ENCODE measurements at regions not wholly inside any gene's neighbourhood (a gene's known extent, or its start where the extent isn't known, plus 50 kb on each side); places are given as distances from the start of the nearest gene placed in this dataset.
"Not testable (repeated sequence)": the region's sequence is repeated elsewhere in the genome, so short reads cannot be mapped to it uniquely, and the experiment has no call there.

DNA sequence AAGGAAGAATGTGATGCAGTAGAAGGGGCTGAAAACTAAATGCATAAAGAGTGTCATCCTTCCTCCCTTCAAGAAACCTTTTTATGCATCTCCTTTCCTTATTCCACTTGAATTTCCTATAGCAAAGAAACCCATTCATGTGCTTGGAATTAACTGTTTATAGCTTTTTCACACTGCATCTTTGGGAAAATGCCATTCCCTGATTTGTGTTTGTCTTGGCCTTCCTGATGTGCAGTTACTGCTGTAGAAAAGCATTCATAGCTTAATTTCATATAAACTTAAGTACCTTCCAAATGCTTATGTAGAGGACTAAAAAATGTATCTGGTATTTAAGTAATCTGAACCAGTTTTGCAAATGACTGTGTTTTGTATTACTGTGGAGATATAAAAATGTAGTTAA lies 61.8 kb downstream of the SDR9C7 start:
- Histone ChIP-seq H3K9me3 (no peaks in the 10 kb centered on the region), H3K4me3 (ENCODE audit: control insufficient read depth in 1 of 2, extremely low read depth in 1 of 2, low read length in 1 of 2) (no peak overlapping the region), H3K27ac (ENCODE audit: low read length) (no peak overlapping the region), H3K27me3 (replicated peaks in 1 of 2; ENCODE audit: control insufficient read depth in 2 of 2, extremely low read depth in 1 of 2, insufficient read depth in 2 of 2, low read length in 1 of 2) (peaks cover 0 to 8% of the 10 kb centered on the region in 2 experiments), H3K4me1 (ENCODE audit: control insufficient read depth in 1 of 2, extremely low read depth in 1 of 2, insufficient read depth in 2 of 2, low read length in 2 of 2) (no peaks in the 10 kb centered on the region), H3K36me3 (ENCODE audit: control insufficient read depth in 2 of 2, extremely low read depth in 1 of 2, insufficient read depth in 1 of 2, low read length in 1 of 2) (no peaks in the 10 kb centered on the region)
- H3K27me3 Mint-ChIP-seq = peaks cover 26 to 28% of the 10 kb centered on the region in 2 donors
- H3K36me3 Mint-ChIP-seq = no peaks in the 10 kb centered on the region
- peaks cover 0 to 3% (median 1%) of the 10 kb centered on the region in 3 donors for H3K9me3 Mint-ChIP-seq
- H3K27ac Mint-ChIP-seq = no peak overlapping the region
- ChIA-PET POLR2A (no interaction called here), CTCF (no interaction called here)
- H3K4me3 Mint-ChIP-seq = no peak overlapping the region
- no peaks in the 10 kb centered on the region for H3K4me1 Mint-ChIP-seq
- ATAC-seq (replicated peaks in 1 of 4) (no peak), DNase-seq (no peak)

DNA sequence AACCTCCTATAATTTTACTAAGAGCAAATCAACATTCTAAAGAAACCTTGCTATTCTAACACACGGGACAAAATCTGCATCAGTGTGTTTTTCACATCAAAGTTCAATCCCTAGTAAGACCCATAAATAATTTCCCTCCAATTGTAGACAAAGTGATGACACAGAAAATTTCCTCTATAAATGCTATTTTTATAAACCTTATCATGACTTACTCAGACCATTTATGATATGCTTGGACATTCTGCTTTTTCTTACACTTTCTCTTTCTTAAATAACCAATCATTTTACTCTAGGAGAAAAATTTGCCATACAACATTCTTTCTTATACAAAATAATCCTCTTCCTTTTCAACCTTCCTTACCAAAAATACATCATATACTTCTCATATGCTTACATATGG lies 67.0 kb downstream of the SDR9C7 start:
- Histone ChIP-seq H3K9me3 (peaks cover 12% of the 10 kb centered on the region), H3K27me3 (replicated peaks in 1 of 2; ENCODE audit: control insufficient read depth in 2 of 2, extremely low read depth in 1 of 2, insufficient read depth in 2 of 2, low read length in 1 of 2) (peaks cover 0 to 10% of the 10 kb centered on the region in 2 experiments), H3K36me3 (ENCODE audit: control insufficient read depth in 2 of 2, extremely low read depth in 1 of 2, insufficient read depth in 1 of 2, low read length in 1 of 2) (no peaks in the 10 kb centered on the region), H3K4me1 (ENCODE audit: control insufficient read depth in 1 of 2, extremely low read depth in 1 of 2, insufficient read depth in 2 of 2, low read length in 2 of 2) (no peaks in the 10 kb centered on the region), H3K27ac (ENCODE audit: low read length) (no peak overlapping the region), H3K4me3 (ENCODE audit: control insufficient read depth in 1 of 2, extremely low read depth in 1 of 2, low read length in 1 of 2) (no peak overlapping the region)
- ATAC-seq (replicated peaks in 1 of 4) (no peak), DNase-seq (no peak)
- Mint-ChIP-seq H3K9me3 (peaks cover 11 to 31% (median 29%) of the 10 kb centered on the region in 3 donors), H3K4me1 (no peaks in the 10 kb centered on the region), H3K36me3 (peaks cover 6% of the 10 kb centered on the region), H3K27ac (no peak overlapping the region), H3K4me3 (no peak overlapping the region), H3K27me3 (peaks cover 14 to 21% of the 10 kb centered on the region in 2 donors)
- ChIA-PET CTCF (no interaction called here), POLR2A (interaction anchor here in 1 of 2 donors (0.6 kb wide), 1 partner anchor 208 kb away, joined by 3 read pairs; no protein-coding TSS in a partner anchor)
- WGBS (ENCODE audit: insufficient coverage) = no CpG with 5 or more reads among the region's 1 CpG

DNA sequence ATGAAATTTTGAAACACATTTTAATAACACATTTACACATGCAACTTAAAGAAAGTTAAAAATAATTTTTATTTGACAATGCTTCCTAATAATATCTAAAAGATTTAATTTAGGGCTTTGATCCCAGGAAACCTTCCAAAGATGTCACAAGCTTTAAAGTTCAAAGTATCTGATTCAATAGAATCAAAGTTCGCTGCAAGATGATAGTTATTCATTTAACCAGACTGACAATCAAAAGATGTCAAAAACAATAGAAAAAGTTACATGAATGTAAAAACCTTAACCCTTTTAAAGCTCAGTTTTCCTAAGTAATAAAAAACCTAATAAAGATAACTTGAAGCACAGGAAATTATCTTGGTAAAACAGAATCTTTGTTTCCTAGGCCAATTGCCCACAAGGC lies 67.7 kb downstream of the SDR9C7 start:
- DNase-seq (no peak), ATAC-seq (replicated peaks in 1 of 4) (no peak)
- peaks cover 6% of the 10 kb centered on the region for H3K36me3 Mint-ChIP-seq
- no peak overlapping the region for H3K27ac ChIP-seq (ENCODE audit: low read length)
- H3K36me3 ChIP-seq (ENCODE audit: control insufficient read depth in 2 of 2, extremely low read depth in 1 of 2, insufficient read depth in 1 of 2, low read length in 1 of 2) = no peaks in the 10 kb centered on the region
- no peaks in the 10 kb centered on the region for H3K4me1 Mint-ChIP-seq
- peaks cover 11 to 23% of the 10 kb centered on the region in 2 donors for H3K27me3 Mint-ChIP-seq
- no peak overlapping the region for H3K4me3 ChIP-seq (ENCODE audit: control insufficient read depth in 1 of 2, extremely low read depth in 1 of 2, low read length in 1 of 2)
- WGBS (ENCODE audit: insufficient coverage) = no CpG with 5 or more reads among the region's 1 CpG
- H3K4me3 Mint-ChIP-seq = no peak overlapping the region
- H3K27ac Mint-ChIP-seq = no peak overlapping the region
- POLR2A ChIA-PET = interaction anchor here in 1 of 2 donors (0.6 kb wide), 1 partner anchor 207 kb away, joined by 3 read pairs; no protein-coding TSS in a partner anchor
- H3K9me3 ChIP-seq = peaks cover 12% of the 10 kb centered on the region
- CTCF ChIA-PET = no interaction called here
- no peaks in the 10 kb centered on the region for H3K4me1 ChIP-seq (ENCODE audit: control insufficient read depth in 1 of 2, extremely low read depth in 1 of 2, insufficient read depth in 2 of 2, low read length in 2 of 2)
- peaks cover 0 to 10% of the 10 kb centered on the region in 2 experiments for H3K27me3 ChIP-seq (replicated peaks in 1 of 2; ENCODE audit: control insufficient read depth in 2 of 2, extremely low read depth in 1 of 2, insufficient read depth in 2 of 2, low read length in 1 of 2)
- peaks cover 11 to 35% (median 30%) of the 10 kb centered on the region in 3 donors for H3K9me3 Mint-ChIP-seq

DNA sequence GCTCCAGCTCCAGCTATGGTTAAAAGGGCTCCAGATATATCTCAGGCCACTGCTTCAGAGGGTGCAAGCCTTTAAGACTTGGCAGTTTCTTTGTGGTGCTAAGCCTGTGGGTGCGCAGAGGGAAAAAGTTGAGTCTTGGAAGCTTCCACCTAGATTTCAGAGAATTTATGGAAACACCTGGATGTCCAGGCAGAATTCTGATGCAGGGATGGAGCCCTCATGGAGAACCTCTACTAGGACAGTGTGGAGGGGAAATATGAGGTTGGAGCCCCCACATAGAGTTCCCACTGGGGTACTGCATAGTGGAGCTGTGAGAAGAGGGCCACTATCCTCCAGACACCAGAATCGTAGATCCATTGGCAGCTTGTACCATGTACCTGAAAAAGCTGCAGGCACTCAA lies 69.9 kb downstream of the SDR9C7 start:
- H3K4me1 Mint-ChIP-seq = no peaks in the 10 kb centered on the region
- WGBS (ENCODE audit: insufficient coverage) = 100% methylated on average over 2 of the region's 2 CpGs
- Histone ChIP-seq H3K4me1 (ENCODE audit: control insufficient read depth in 1 of 2, extremely low read depth in 1 of 2, insufficient read depth in 2 of 2, low read length in 2 of 2) (no peaks in the 10 kb centered on the region), H3K9me3 (peaks cover 12% of the 10 kb centered on the region), H3K36me3 (ENCODE audit: control insufficient read depth in 2 of 2, extremely low read depth in 1 of 2, insufficient read depth in 1 of 2, low read length in 1 of 2) (no peaks in the 10 kb centered on the region), H3K4me3 (ENCODE audit: control insufficient read depth in 1 of 2, extremely low read depth in 1 of 2, low read length in 1 of 2) (no peak overlapping the region), H3K27me3 (replicated peaks in 1 of 2; ENCODE audit: control insufficient read depth in 2 of 2, extremely low read depth in 1 of 2, insufficient read depth in 2 of 2, low read length in 1 of 2) (peaks cover 0 to 15% of the 10 kb centered on the region in 2 experiments), H3K27ac (ENCODE audit: low read length) (no peak overlapping the region)
- ChIA-PET POLR2A (no interaction called here), CTCF (no interaction called here)
- H3K27ac Mint-ChIP-seq = no peak overlapping the region
- H3K36me3 Mint-ChIP-seq = peaks cover 6% of the 10 kb centered on the region
- H3K4me3 Mint-ChIP-seq = no peak overlapping the region
- H3K9me3 Mint-ChIP-seq = peaks cover 14 to 41% (median 38%) of the 10 kb centered on the region in 3 donors
- ATAC-seq (replicated peaks in 1 of 4) (no peak), DNase-seq (no peak)
- H3K27me3 Mint-ChIP-seq = peaks cover 18 to 23% of the 10 kb centered on the region in 2 donors

DNA sequence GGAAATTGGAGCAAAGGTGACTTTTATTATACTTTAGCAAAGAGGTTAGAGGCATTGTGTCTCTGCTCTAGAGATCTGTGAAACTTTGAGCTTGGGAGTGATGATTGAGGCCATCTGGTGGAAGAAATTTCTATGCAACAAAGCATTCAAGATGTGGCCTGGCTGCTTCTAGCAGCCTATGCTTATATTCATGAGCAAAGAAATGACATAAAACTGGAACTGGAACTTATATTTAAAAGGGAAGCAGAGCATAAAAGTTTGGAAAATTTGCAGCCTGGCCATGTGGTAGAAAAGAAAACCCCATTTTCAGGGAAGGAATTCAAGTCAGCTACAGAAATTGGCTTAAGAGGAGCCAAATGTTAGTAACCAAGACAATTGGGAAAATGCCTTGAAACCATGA lies 70.4 kb downstream of the SDR9C7 start:
- no peak for ATAC-seq (replicated peaks in 1 of 4)
- Mint-ChIP-seq H3K36me3 (peaks cover 6% of the 10 kb centered on the region), H3K4me1 (no peaks in the 10 kb centered on the region), H3K27ac (no peak overlapping the region), H3K27me3 (peaks cover 20 to 23% of the 10 kb centered on the region in 2 donors), H3K4me3 (no peak overlapping the region), H3K9me3 (peaks cover 14 to 41% (median 38%) of the 10 kb centered on the region in 3 donors)
- Histone ChIP-seq H3K27ac (ENCODE audit: low read length) (no peak overlapping the region), H3K27me3 (replicated peaks in 1 of 2; ENCODE audit: control insufficient read depth in 2 of 2, extremely low read depth in 1 of 2, insufficient read depth in 2 of 2, low read length in 1 of 2) (peaks cover 0 to 15% of the 10 kb centered on the region in 2 experiments), H3K9me3 (peaks cover 12% of the 10 kb centered on the region), H3K4me1 (ENCODE audit: control insufficient read depth in 1 of 2, extremely low read depth in 1 of 2, insufficient read depth in 2 of 2, low read length in 2 of 2) (no peaks in the 10 kb centered on the region), H3K36me3 (ENCODE audit: control insufficient read depth in 2 of 2, extremely low read depth in 1 of 2, insufficient read depth in 1 of 2, low read length in 1 of 2) (no peaks in the 10 kb centered on the region), H3K4me3 (ENCODE audit: control insufficient read depth in 1 of 2, extremely low read depth in 1 of 2, low read length in 1 of 2) (no peak overlapping the region)
- POLR2A ChIA-PET = no interaction called here
- CTCF ChIA-PET = no interaction called here
- no peak for DNase-seq

DNA sequence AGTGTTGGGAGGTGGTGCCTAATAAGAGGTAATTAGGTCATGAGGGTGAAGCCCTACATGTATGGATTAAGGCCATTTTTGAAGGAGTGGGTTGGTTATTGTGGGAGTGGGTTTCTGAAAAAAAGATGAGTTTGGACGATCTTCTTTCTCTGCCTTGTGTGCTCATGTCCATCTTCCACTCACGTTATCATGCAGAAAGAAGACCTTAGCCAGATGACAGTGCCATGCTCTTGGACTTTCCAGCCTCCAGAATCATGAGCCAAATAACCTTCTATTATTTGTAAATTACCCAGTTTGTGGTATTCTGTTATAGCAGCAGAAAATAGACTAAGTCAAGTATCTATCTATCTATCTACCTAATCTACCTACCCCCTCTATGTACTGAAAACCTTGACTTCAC lies 71.9 kb downstream of the SDR9C7 start:
- POLR2A ChIA-PET = no interaction called here
- WGBS (ENCODE audit: insufficient coverage) = no CpG with 5 or more reads among the region's 2 CpGs
- H3K27me3 Mint-ChIP-seq = peaks cover 14 to 16% of the 10 kb centered on the region in 2 donors
- H3K4me3 Mint-ChIP-seq = no peak overlapping the region
- Histone ChIP-seq H3K36me3 (ENCODE audit: control insufficient read depth in 2 of 2, extremely low read depth in 1 of 2, insufficient read depth in 1 of 2, low read length in 1 of 2) (no peaks in the 10 kb centered on the region), H3K4me3 (ENCODE audit: control insufficient read depth in 1 of 2, extremely low read depth in 1 of 2, low read length in 1 of 2) (no peak overlapping the region), H3K27ac (ENCODE audit: low read length) (no peak overlapping the region), H3K9me3 (peaks cover 12% of the 10 kb centered on the region), H3K4me1 (ENCODE audit: control insufficient read depth in 1 of 2, extremely low read depth in 1 of 2, insufficient read depth in 2 of 2, low read length in 2 of 2) (no peaks in the 10 kb centered on the region), H3K27me3 (replicated peaks in 1 of 2; ENCODE audit: control insufficient read depth in 2 of 2, extremely low read depth in 1 of 2, insufficient read depth in 2 of 2, low read length in 1 of 2) (peaks cover 0 to 14% of the 10 kb centered on the region in 2 experiments)
- peaks cover 6% of the 10 kb centered on the region for H3K36me3 Mint-ChIP-seq
- CTCF ChIA-PET = no interaction called here
- H3K27ac Mint-ChIP-seq = no peak overlapping the region
- DNase-seq = no peak
- peaks cover 14 to 39% (median 34%) of the 10 kb centered on the region in 3 donors for H3K9me3 Mint-ChIP-seq
- H3K4me1 Mint-ChIP-seq = no peaks in the 10 kb centered on the region
- ATAC-seq (replicated peaks in 1 of 4) = no peak

DNA sequence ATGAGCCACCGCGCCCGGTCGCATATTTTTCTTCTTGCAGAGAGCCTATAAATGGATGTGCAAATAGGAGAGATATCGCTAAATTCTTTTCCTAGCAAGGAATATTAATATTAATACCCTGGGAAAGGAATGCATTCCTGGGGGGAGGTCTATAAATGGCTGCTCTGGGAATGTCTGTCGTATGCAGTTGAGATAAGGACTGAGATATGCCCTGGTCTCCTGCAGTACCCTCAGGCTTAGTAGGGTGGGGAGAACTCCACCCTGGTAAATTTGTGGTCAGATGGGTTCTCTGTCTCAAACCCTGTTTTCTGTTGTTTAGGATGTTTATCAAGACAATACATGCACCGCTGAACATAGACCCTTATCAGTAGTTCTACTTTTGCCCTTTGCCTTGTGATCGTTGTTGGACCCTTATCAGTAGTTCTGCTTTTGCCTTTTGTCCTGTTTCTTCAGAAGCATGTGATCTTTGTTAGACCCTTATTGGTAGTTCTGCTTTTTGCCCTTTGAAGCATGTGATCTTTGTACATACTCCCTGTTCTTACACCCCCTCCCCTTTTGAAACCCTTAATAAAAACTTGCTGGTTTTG lies 80.7 kb downstream of the SDR9C7 start:
- H3K27ac ChIP-seq (ENCODE audit: low read length); H3K4me3 ChIP-seq (ENCODE audit: control insufficient read depth in 1 of 2, extremely low read depth in 1 of 2, low read length in 1 of 2); CTCF ChIA-PET; H3K27ac Mint-ChIP-seq; POLR2A ChIA-PET; H3K4me1 ChIP-seq (ENCODE audit: control insufficient read depth in 1 of 2, extremely low read depth in 1 of 2, insufficient read depth in 2 of 2, low read length in 2 of 2); H3K9me3 ChIP-seq; ATAC-seq (replicated peaks in 1 of 4); H3K36me3 Mint-ChIP-seq; H3K27me3 ChIP-seq (replicated peaks in 1 of 2; ENCODE audit: control insufficient read depth in 2 of 2, extremely low read depth in 1 of 2, insufficient read depth in 2 of 2, low read length in 1 of 2); H3K4me1 Mint-ChIP-seq; H3K36me3 ChIP-seq (ENCODE audit: control insufficient read depth in 2 of 2, extremely low read depth in 1 of 2, insufficient read depth in 1 of 2, low read length in 1 of 2); DNase-seq; H3K4me3 Mint-ChIP-seq: not testable (repeated sequence)
- Mint-ChIP-seq H3K9me3 (peaks cover 4 to 15% (median 13%) of the 10 kb centered on the region in 3 donors), H3K27me3 (peaks cover 30 to 36% of the 10 kb centered on the region in 2 donors)
- WGBS (ENCODE audit: insufficient coverage) = 58% methylated on average over 3 of the region's 8 CpGs
